ENCODE measurements at regions not wholly inside any gene's neighbourhood (a gene's known extent, or its start where the extent isn't known, plus 50 kb on each side); places are given as distances from the start of the nearest gene placed in this dataset.

- ATAC-seq (ENCODE audit: poor library complexity) (no peak), DNase-seq (no peak)
- intact Hi-C loops (cut with DNase I) = no loop called here
Measured at GRCh38 chr1:221946768-221947167, 204.9 kb upstream of the DUSP10 start.

- DNase-seq (no peak), ATAC-seq (ENCODE audit: poor library complexity) (no peak)
- intact Hi-C loops (cut with DNase I) = no loop called here
Measured at GRCh38 chr1:221945669-221946068, 203.8 kb upstream of the DUSP10 start.

- no peak for DNase-seq
- intact Hi-C loops (cut with DNase I) = no loop called here
- no peak for ATAC-seq (ENCODE audit: poor library complexity)
Measured at GRCh38 chr1:221944247-221944870, 202.5 kb upstream of the DUSP10 start.

GRCh38 chr1:221940631-221941030 lies 198.7 kb upstream of the DUSP10 start:
- DNase-seq (no peak), ATAC-seq (ENCODE audit: poor library complexity) (no peak)
- intact Hi-C loops (cut with DNase I) = no loop called here

GRCh38 chr1:221939607-221940006 lies 197.7 kb upstream of the DUSP10 start:
- no peak for ATAC-seq (ENCODE audit: poor library complexity)
- intact Hi-C loops (cut with DNase I) = no loop called here
- DNase-seq = no peak

GRCh38 chr1:221937155-221937953 lies 195.5 kb upstream of the DUSP10 start:
- ATAC-seq (ENCODE audit: poor library complexity) = no peak

GRCh38 chr1:221933814-221934213 lies 191.9 kb upstream of the DUSP10 start:
- DNase-seq (no peak), ATAC-seq (ENCODE audit: poor library complexity) (no peak)
- intact Hi-C loops (cut with DNase I) = no loop called here

More at GRCh38 chr1:221937155-221937953, 195.5 kb upstream of the DUSP10 start:
- intact Hi-C loops (cut with DNase I) = no loop called here
- no peak for DNase-seq

GRCh38 chr1:221926441-221926840 lies 184.6 kb upstream of the DUSP10 start:
- intact Hi-C loops (cut with DNase I) = no loop called here
- DNase-seq (no peak), ATAC-seq (ENCODE audit: poor library complexity) (no peak)

GRCh38 chr1:221925947-221926346 lies 184.1 kb upstream of the DUSP10 start:
- ATAC-seq (ENCODE audit: poor library complexity) (no peak), DNase-seq (no peak)
- intact Hi-C loops (cut with DNase I) = no loop called here

- intact Hi-C loops (cut with DNase I) = no loop called here
- ATAC-seq (ENCODE audit: poor library complexity) = peak; percentile 73
- no peak for DNase-seq
Measured at GRCh38 chr1:221923929-221924598, 182.2 kb upstream of the DUSP10 start.

- no peak for ATAC-seq (ENCODE audit: poor library complexity)
- intact Hi-C loops (cut with DNase I) = no loop called here
- DNase-seq = no peak
Measured at GRCh38 chr1:221921936-221922335, 180.0 kb upstream of the DUSP10 start.

GRCh38 chr1:221919743-221920142 lies 177.9 kb upstream of the DUSP10 start:
- ATAC-seq (ENCODE audit: poor library complexity) = no peak
- no peak for DNase-seq
- intact Hi-C loops (cut with DNase I) = no loop called here

- intact Hi-C loops (cut with DNase I) = no loop called here
- ATAC-seq (ENCODE audit: poor library complexity) (no peak), DNase-seq (no peak)
Measured at GRCh38 chr1:221919341-221919740, 177.5 kb upstream of the DUSP10 start.

GRCh38 chr1:221916176-221916575 lies 174.3 kb upstream of the DUSP10 start:
- DNase-seq (no peak), ATAC-seq (ENCODE audit: poor library complexity) (no peak)
- intact Hi-C loops (cut with DNase I) = no loop called here

- DNase-seq (no peak), ATAC-seq (ENCODE audit: poor library complexity) (no peak)
- intact Hi-C loops (cut with DNase I) = no loop called here
Measured at GRCh38 chr1:221915764-221916163, 173.9 kb upstream of the DUSP10 start.

GRCh38 chr1:221913351-221913892 lies 171.5 kb upstream of the DUSP10 start:
- intact Hi-C loops (cut with DNase I) = no loop called here
- ATAC-seq (ENCODE audit: poor library complexity) = no peak

GRCh38 chr1:221912230-221912629 lies 170.3 kb upstream of the DUSP10 start:
- DNase-seq (no peak), ATAC-seq (ENCODE audit: poor library complexity) (no peak)
- intact Hi-C loops (cut with DNase I) = no loop called here

More at GRCh38 chr1:221913351-221913892, 171.5 kb upstream of the DUSP10 start:
- DNase-seq = no peak

- no peak for ATAC-seq (ENCODE audit: poor library complexity)
- intact Hi-C loops (cut with DNase I) = no loop called here
- DNase-seq = no peak
Measured at GRCh38 chr1:221911714-221912113, 169.8 kb upstream of the DUSP10 start.

- DNase-seq (no peak), ATAC-seq (ENCODE audit: poor library complexity) (no peak)
- intact Hi-C loops (cut with DNase I) = no loop called here
Measured at GRCh38 chr1:221910222-221910621, 168.3 kb upstream of the DUSP10 start.

GRCh38 chr1:221908573-221908972 lies 166.7 kb upstream of the DUSP10 start:
- DNase-seq (no peak), ATAC-seq (ENCODE audit: poor library complexity) (no peak)
- intact Hi-C loops (cut with DNase I) = loop anchor here (10.0 kb wide), 1 partner anchor 54 kb away; no protein-coding TSS in a partner anchor
